WERI-Rb-1 (cell line): ENCODE measurements at regions not wholly inside any gene's neighbourhood (a gene's known extent, or its start where the extent isn't known, plus 50 kb on each side); places are given as distances from the start of the nearest gene placed in this dataset.

Experiments used
- DNase-seq: peaks from one replicate; pipeline ENCODE4 v3.0.0-alpha.2; 2020
- H3K27ac ChIP-seq: fragments of 250-450 bp; sonication (Bioruptor Pico); 2 replicates; pipeline ENCODE4 v1.5.1; 2020; ENCODE audit warnings: mild to moderate bottlenecking, moderate library complexity
- H3K27me3 ChIP-seq: fragments of 250-450 bp; sonication (Bioruptor Pico); 2 replicates; pipeline ENCODE4 v1.5.1; 2021; ENCODE audit warnings: mild to moderate bottlenecking, low read depth, moderate library complexity; ENCODE audit not compliant: insufficient read depth, severe bottlenecking
- H3K36me3 ChIP-seq: fragments of 250-450 bp; sonication (Bioruptor Pico); 2 replicates; pipeline ENCODE4 v1.5.1; 2020; ENCODE audit warnings: mild to moderate bottlenecking, moderate library complexity
- H3K4me3 ChIP-seq: 2 replicates; pipeline ENCODE4 v1.5.1; 2011; ENCODE audit warnings: low read depth, mild to moderate bottlenecking, control low read depth, low read length
- H3K9me3 ChIP-seq: fragments of 250-450 bp; sonication (Bioruptor Pico); 2 replicates; pipeline ENCODE4 v1.5.1; 2021; ENCODE audit warnings: mild to moderate bottlenecking, moderate library complexity; ENCODE audit not compliant: severe bottlenecking
- TF ChIP-seq, protein P1 (sequence below): IDR thresholded peaks from 2 replicates; pipeline ENCODE4 v1.5.1; 2011; ENCODE audit warnings: low read depth, mild to moderate bottlenecking, control low read depth, inconsistent platforms, low read length

DNA sequence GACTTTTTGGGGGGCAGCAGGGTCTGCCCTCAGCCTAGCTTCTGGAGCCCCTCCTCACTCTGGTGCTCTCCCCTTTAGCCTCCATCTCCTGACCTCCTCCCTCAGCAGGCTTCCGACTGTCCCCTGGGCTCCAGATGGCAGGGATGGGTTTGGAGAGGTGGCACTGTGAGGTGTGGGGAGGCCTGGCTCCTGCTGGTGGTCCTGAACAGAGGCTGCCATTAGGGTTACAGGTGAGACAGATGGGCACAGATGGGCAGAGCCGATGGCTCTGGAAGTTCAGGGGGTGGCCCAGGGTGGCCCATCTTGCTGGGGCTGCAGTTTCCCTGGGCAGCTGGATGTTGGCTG, 68.5 kb upstream of the BEGAIN start:
- TF ChIP-seq, protein P1, sequence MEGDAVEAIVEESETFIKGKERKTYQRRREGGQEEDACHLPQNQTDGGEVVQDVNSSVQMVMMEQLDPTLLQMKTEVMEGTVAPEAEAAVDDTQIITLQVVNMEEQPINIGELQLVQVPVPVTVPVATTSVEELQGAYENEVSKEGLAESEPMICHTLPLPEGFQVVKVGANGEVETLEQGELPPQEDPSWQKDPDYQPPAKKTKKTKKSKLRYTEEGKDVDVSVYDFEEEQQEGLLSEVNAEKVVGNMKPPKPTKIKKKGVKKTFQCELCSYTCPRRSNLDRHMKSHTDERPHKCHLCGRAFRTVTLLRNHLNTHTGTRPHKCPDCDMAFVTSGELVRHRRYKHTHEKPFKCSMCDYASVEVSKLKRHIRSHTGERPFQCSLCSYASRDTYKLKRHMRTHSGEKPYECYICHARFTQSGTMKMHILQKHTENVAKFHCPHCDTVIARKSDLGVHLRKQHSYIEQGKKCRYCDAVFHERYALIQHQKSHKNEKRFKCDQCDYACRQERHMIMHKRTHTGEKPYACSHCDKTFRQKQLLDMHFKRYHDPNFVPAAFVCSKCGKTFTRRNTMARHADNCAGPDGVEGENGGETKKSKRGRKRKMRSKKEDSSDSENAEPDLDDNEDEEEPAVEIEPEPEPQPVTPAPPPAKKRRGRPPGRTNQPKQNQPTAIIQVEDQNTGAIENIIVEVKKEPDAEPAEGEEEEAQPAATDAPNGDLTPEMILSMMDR, result no peak

DNA sequence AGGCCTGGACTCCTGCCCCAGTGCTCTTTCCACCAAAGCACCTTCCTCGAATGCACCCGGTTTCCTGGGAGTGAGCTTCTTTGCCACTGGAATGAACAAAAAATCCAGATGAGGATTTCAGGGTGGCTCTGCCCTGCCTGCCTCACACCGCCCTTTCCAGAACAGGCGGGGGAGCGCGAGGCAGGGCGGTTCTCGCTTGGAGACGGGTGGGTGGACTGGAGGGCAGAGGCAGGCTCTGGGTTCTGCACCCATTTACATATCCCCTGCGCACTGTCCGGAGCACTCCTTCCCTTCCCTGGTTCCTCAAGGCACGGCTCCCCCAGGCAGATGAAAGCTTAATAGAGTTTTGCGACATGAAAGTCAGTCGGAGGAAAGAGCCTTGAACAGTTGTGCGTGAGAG, 69.7 kb upstream of the DLK1 start:
- TF ChIP-seq, protein P1, result no peak
- no peaks in the 10 kb centered on the region for H3K9me3 ChIP-seq
- DNase-seq, result no peak
- no peak overlapping the region for H3K4me3 ChIP-seq
- no peaks in the 10 kb centered on the region for H3K36me3 ChIP-seq
- no peak overlapping the region for H3K27ac ChIP-seq
- H3K27me3 ChIP-seq, result peaks cover 12% of the 10 kb centered on the region

More for the DNA sequence above, 68.5 kb upstream of the BEGAIN start:
- H3K27me3 ChIP-seq, result peaks cover 12% of the 10 kb centered on the region
- no peaks in the 10 kb centered on the region for H3K9me3 ChIP-seq
- no peak for DNase-seq
- no peak overlapping the region for H3K27ac ChIP-seq
- no peaks in the 10 kb centered on the region for H3K36me3 ChIP-seq
- H3K4me3 ChIP-seq, result no peak overlapping the region

DNA sequence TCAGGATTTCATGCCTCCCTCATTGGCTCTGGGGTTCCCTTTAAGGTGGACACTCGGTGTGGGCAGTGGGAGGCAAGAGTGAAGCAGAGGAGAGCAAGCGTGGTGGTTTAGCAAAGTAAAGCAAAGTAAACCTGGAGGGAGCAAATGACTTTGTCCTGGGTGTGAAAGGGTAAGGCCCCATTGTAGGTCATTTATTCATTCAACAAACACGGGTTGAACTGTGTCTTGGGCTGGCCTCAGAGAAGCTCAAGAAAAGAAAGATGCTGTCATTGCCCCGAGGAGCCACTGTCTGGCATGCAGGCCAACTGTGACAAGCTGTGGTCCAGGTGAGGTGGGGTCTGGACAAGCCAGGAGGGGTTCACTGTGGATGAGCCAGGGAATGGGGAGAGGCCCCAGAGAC, 68.9 kb upstream of the DLK1 start:
- H3K9me3 ChIP-seq, result no peaks in the 10 kb centered on the region
- no peak overlapping the region for H3K27ac ChIP-seq
- no peaks in the 10 kb centered on the region for H3K36me3 ChIP-seq
- DNase-seq, result no peak
- no peak overlapping the region for H3K4me3 ChIP-seq
- H3K27me3 ChIP-seq, result peaks cover 12% of the 10 kb centered on the region
- TF ChIP-seq, protein P1, result no peak

DNA sequence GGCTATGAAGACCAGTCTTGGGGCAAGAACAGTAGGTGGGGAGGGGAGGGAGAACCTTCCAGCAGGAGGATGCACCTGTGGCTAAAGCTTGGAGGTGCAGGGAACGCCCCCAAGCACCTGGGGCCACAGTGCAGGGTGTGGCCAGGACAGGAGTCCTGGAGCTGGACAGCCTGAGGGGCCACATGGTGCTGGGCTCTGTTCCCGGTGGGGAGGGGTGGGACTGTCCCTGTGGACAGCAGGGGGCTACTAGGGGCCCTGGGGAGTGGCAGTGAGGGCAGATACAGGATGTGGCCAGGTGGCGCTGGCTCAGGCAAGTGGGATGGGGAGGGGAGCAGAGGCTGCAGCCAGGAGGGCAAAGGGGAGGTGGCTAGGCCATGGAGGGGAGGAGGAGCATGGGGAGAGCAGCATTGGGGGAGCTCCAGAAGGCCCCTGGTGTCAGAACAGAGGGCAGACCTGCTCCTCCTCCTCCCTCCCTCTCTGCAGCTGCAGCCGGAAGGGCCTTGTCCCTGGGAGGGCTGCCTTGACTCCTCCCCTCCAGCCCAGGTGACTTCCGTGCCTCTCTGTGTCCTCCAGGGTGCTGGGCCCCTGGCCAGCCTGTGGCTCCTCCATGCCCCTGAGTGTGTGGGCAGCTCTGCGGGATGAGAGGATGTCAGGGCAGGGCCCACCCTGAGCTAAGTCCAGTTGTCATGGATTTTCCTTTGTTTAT, 68.4 kb upstream of the DLK1 start:
- TF ChIP-seq, protein P1, result no peak
- Histone ChIP-seq H3K27ac (no peak overlapping the region), H3K27me3 (peaks cover 12% of the 10 kb centered on the region), H3K4me3 (no peak overlapping the region), H3K36me3 (no peaks in the 10 kb centered on the region), H3K9me3 (no peaks in the 10 kb centered on the region)
- no peak for DNase-seq

DNA sequence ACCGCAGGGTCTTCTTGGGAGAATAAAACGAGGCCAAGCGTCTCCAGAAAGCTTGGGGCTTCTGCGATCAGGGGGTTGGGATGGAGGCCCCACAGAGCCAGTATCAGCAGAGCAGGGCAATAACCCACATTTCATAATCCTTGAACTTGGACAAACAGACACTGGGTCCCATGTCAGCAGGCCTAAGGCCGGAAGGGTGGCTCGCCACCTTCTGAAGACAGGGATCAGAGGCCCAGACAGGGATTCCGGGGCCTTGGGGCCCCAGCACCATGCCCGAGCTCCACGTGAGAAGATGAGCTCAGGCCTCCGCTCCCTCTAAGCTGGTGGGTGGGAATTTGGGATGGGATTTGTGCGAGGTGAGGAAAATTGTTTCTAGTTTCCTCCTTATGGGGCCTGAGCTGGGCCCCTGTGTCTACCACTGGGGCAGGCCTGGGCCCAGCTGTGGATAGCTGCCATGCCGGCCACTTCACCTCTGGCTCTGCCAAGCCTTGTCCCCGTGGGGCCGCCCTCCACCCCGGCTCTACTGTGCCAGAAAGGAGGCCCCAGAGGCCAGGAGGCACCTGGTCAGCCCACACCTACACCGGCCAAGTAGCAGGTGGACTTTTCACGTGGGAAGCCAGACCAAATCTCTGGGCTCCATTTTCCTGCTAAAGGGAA, 67.2 kb upstream of the DLK1 start:
- Histone ChIP-seq H3K9me3 (no peaks in the 10 kb centered on the region), H3K27me3 (peaks cover 2% of the 10 kb centered on the region), H3K4me3 (no peak overlapping the region), H3K27ac (no peak overlapping the region), H3K36me3 (no peaks in the 10 kb centered on the region)
- TF ChIP-seq, protein P1, result no peak
- DNase-seq, result no peak
